Right atrium auricular region (tissue), 2 donors: ENCODE measurements at regions not wholly inside any gene's neighbourhood (a gene's known extent, or its start where the extent isn't known, plus 50 kb on each side); places are given as distances from the start of the nearest gene placed in this dataset.
A peak's percentile ranks its signal among the peaks of the same experiment; 100 is the strongest.

ENCODE experiments used
- DNase-seq: peaks from one replicate; pipeline ENCODE4 v3.0.0-alpha.2; 2019; ENCODE audit warnings: low spot score
- H3K27ac ChIP-seq, 2 donors: fragments of 200-600 bp; sonication (generic); 1 replicate in 1 of 2; 2 replicates in 1 of 2; pipeline ENCODE4 v1.5.1; 2016 to 2019
- H3K27me3 ChIP-seq, 2 donors: fragments of 200-600 bp; sonication (generic); one replicate each; pipeline versions ENCODE4 v1.5.1 to v1.6.0; 2017 to 2019
- H3K36me3 ChIP-seq: fragments of 200-600 bp; sonication (generic); one replicate; pipeline ENCODE4 v1.5.1; 2016
- H3K4me1 ChIP-seq, 2 donors: fragments of 200-600 bp; sonication (generic); one replicate each; pipeline versions ENCODE4 v1.5.1 to v1.6.0; 2017 to 2019
- H3K4me3 ChIP-seq, 2 donors: fragments of 200-600 bp; sonication (generic); 1 replicate in 1 of 2; 2 replicates in 1 of 2; pipeline ENCODE4 v1.5.1; 2017 to 2019; ENCODE audit warnings: mild to moderate bottlenecking in 1 of 2, moderate library complexity in 1 of 2
- H3K9me3 ChIP-seq, 2 donors: fragments of 200-600 bp; sonication (generic); one replicate each; pipeline ENCODE4 v1.5.1; 2019
- TF ChIP-seq, protein P1 (sequence below), 2 donors: fragments of 200-600 bp; sonication (generic); IDR thresholded peaks; one replicate each; pipeline ENCODE4 v1.5.1; 2019; ENCODE audit warnings: antibody characterized with exemption in 2 of 2

DNA sequence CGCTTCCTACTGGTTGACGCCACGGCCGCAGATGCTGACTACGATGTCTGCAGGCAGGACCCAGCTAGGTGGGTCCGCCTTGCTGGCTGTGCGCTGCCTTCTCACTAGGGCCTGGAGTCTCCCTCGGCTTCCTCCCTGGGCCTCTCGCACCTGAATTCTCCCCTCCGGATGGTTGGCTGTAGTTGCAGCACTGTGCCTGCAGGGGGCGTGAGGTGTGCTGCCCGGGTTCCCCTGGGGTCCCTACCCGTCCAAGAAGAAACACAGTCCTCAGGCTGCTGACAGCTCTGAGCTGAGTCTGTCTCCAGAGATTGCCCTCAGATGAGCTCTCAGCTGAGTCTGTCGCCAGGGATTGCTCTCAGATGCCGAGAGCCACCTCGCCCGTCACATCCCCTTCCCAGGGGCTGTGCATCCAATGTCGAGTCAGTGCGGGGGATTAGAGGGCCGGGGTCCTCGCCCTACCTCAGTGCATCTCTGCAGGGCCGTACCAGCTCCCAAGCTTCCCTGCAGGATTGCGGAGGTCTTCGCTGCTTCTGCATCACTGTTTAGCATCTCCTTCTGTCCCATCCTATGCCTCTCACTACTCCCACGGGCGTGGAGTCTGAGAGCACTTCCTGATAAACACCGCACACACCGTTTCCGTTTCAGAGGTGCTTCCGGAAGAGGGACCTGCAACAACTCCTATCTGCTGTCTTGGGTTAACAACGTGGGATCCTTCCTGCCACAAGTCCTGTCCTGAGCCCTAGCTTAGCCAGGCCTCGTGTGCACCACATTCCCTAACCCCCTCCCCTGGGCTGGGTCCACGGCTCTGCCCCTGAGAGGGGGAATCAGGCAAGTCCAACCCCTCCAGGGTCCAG is 196.9 kb downstream of the CSNK2A3 start:
- H3K4me3 ChIP-seq: no peak overlapping the region
- DNase-seq: no peak
- no peaks in the 10 kb centered on the region for H3K27me3 ChIP-seq
- H3K27ac ChIP-seq: no peak overlapping the region
- no peaks in the 10 kb centered on the region for H3K9me3 ChIP-seq
- no peaks in the 10 kb centered on the region for H3K4me1 ChIP-seq
- TF ChIP-seq, protein P1, sequence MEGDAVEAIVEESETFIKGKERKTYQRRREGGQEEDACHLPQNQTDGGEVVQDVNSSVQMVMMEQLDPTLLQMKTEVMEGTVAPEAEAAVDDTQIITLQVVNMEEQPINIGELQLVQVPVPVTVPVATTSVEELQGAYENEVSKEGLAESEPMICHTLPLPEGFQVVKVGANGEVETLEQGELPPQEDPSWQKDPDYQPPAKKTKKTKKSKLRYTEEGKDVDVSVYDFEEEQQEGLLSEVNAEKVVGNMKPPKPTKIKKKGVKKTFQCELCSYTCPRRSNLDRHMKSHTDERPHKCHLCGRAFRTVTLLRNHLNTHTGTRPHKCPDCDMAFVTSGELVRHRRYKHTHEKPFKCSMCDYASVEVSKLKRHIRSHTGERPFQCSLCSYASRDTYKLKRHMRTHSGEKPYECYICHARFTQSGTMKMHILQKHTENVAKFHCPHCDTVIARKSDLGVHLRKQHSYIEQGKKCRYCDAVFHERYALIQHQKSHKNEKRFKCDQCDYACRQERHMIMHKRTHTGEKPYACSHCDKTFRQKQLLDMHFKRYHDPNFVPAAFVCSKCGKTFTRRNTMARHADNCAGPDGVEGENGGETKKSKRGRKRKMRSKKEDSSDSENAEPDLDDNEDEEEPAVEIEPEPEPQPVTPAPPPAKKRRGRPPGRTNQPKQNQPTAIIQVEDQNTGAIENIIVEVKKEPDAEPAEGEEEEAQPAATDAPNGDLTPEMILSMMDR (IDR thresholded peaks at IDR 0.05): peak in 1 of 2 donors; percentile 52
- no peaks in the 10 kb centered on the region for H3K36me3 ChIP-seq

DNA sequence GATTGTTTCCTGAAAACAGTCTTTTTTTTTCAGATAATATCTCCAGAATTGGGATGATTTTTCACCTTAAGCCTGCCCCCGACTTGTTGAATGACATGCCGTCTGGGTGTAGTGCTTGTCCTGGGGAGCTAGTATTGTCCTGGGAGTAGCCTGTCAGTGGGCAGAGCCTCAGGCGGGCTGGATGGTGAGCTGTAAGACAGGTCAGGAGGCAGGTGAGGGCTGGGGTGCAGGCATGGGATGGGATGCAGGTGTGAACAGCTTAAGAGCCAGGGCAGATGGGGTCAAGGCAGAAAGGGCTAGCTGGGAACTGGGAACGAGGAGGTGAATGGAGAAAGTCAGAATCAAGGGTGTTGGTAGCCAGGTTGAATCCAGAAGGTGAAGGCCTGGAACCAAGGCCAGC is 200.2 kb downstream of the CSNK2A3 start:
- TF ChIP-seq, protein P1 (IDR thresholded peaks at IDR 0.05): no peak
- H3K36me3 ChIP-seq: no peaks in the 10 kb centered on the region
- H3K4me3 ChIP-seq: no peak overlapping the region
- H3K27me3 ChIP-seq: no peaks in the 10 kb centered on the region
- H3K4me1 ChIP-seq: peaks cover 0 to 13% of the 10 kb centered on the region in 2 donors
- no peaks in the 10 kb centered on the region for H3K9me3 ChIP-seq
- no peak overlapping the region for H3K27ac ChIP-seq
- no peak for DNase-seq

GRCh38 chr11:11149671-11150459 is 203.2 kb downstream of the CSNK2A3 start:
- Histone ChIP-seq H3K27me3 (no peaks in the 10 kb centered on the region), H3K4me1 (peaks cover 0 to 23% of the 10 kb centered on the region in 2 donors), H3K4me3 (no peak overlapping the region), H3K27ac (no peak overlapping the region), H3K9me3 (no peaks in the 10 kb centered on the region), H3K36me3 (no peaks in the 10 kb centered on the region)
- no peak for DNase-seq
- TF ChIP-seq, protein P1 (IDR thresholded peaks at IDR 0.05): no peak

GRCh38 chr11:11148596-11148995 is 204.5 kb downstream of the CSNK2A3 start:
- no peaks in the 10 kb centered on the region for H3K9me3 ChIP-seq
- no peak for DNase-seq
- peaks cover 0 to 23% of the 10 kb centered on the region in 2 donors for H3K4me1 ChIP-seq
- peak overlapping the region; percentile 57 to 67 for H3K27ac ChIP-seq
- TF ChIP-seq, protein P1 (IDR thresholded peaks at IDR 0.05): no peak
- no peak overlapping the region for H3K4me3 ChIP-seq
- no peaks in the 10 kb centered on the region for H3K36me3 ChIP-seq
- no peaks in the 10 kb centered on the region for H3K27me3 ChIP-seq

GRCh38 chr11:11148104-11148509 is 204.9 kb downstream of the CSNK2A3 start:
- Histone ChIP-seq H3K4me1 (peaks cover 0 to 24% of the 10 kb centered on the region in 2 donors), H3K27ac (peak overlapping the region; percentile 57 to 67), H3K4me3 (no peak overlapping the region), H3K9me3 (no peaks in the 10 kb centered on the region), H3K27me3 (no peaks in the 10 kb centered on the region), H3K36me3 (no peaks in the 10 kb centered on the region)
- TF ChIP-seq, protein P1 (IDR thresholded peaks at IDR 0.05): peak in 1 of 2 donors; percentile 49
- peak; percentile 87 for DNase-seq
